ENCODE measurements at regions not wholly inside any gene's neighbourhood (a gene's known extent, or its start where the extent isn't known, plus 50 kb on each side); places are given as distances from the start of the nearest gene placed in this dataset.

- TF ChIP-seq CTCF (IDR thresholded peaks at IDR 0.05; ENCODE audit: insufficient read depth, low read depth, low read length) (no peak), EZH2 (IDR thresholded peaks at IDR 0.05; ENCODE audit: insufficient read depth, low read length) (no peak)
These were observed 53.9 kb upstream of the COL18A1 start for GRCh38 chr21:45351061-45351460.

Data from astrocyte (in vitro differentiated cells and primary cell).